MM.1S (cell line): ENCODE measurements at regions not wholly inside any gene's neighbourhood (a gene's known extent, or its start where the extent isn't known, plus 50 kb on each side); places are given as distances from the start of the nearest gene placed in this dataset.

Experiments
- CTCF ChIP-seq: fragments of 300-600 bp; sonication (generic); IDR thresholded peaks from 2 replicates; pipeline ENCODE4 v1.5.1; 2016; ENCODE audit warnings: antibody characterized with exemption, low read length, mixed read lengths
- EZH2 ChIP-seq: fragments of 300-600 bp; sonication (generic); optimal IDR thresholded peaks from 2 replicates; pipeline ENCODE3; 2017; ENCODE audit warnings: low read depth, mild to moderate bottlenecking, antibody characterized with exemption, low read length, mixed read lengths
- EZH2phosphoT487 ChIP-seq: fragments of 300-600 bp; sonication (generic); IDR thresholded peaks from 2 replicates; pipeline ENCODE4 v1.6.1; 2018; ENCODE audit warnings: antibody characterized with exemption, low read length

- TF ChIP-seq EZH2 (no peak), CTCF (no peak), EZH2phosphoT487 (no peak)
Observed at GRCh38 chr11:92357841-92358240, 133.2 kb downstream of the FAT3 start.
